ENCODE measurements at regions not wholly inside any gene's neighbourhood (a gene's known extent, or its start where the extent isn't known, plus 50 kb on each side); places are given as distances from the start of the nearest gene placed in this dataset.

DNA sequence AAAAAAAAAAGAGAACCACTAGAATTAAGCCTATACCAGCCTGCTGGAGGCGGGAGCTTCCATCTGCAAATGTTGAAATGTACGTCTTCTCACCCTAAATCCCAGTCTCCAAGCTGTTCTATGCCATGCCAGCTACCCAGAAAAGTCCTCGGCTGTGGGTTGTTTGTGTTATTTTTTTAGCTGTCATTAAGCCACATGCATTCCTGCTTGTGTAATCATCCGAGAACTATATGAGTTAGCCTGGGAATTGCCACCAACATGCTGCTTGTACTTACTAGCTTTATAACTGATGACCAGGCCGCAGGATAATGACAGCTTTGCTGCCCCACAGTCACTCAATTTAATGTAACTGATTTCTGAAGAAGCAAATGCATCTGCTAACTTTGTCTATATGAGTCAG is 313.9 kb upstream of the SALL1 start:
- Histone ChIP-seq H3K4me1 (ENCODE audit: control insufficient read depth in 5 of 5, insufficient read depth in 5 of 5, low read length in 5 of 5) (no peaks in the 10 kb centered on the region), H3K4me3 (ENCODE audit: low read depth in 1 of 5, low read length in 5 of 5) (no peak overlapping the region), H3K36me3 (ENCODE audit: control insufficient read depth in 5 of 5, insufficient read depth in 5 of 5, low read length in 5 of 5) (no peaks in the 10 kb centered on the region), H3K27me3 (ENCODE audit: control insufficient read depth in 5 of 5, insufficient read depth in 4 of 5, low read length in 5 of 5) (peaks cover 0 to 2% (median 0%) of the 10 kb centered on the region in 5 donors), H3K27ac (ENCODE audit: low read depth, low read length) (no peak overlapping the region), H3K9ac (ENCODE audit: low read length in 5 of 5) (no peak overlapping the region), H3K9me3 (ENCODE audit: control insufficient read depth in 5 of 5, low read length in 5 of 5) (no peaks in the 10 kb centered on the region)

GRCh38 chr16:51461255-51461654 is 310.2 kb upstream of the SALL1 start:
- no peaks in the 10 kb centered on the region for H3K4me1 ChIP-seq (ENCODE audit: control insufficient read depth in 5 of 5, insufficient read depth in 5 of 5, low read length in 5 of 5)
- no peaks in the 10 kb centered on the region for H3K9me3 ChIP-seq (ENCODE audit: control insufficient read depth in 5 of 5, low read length in 5 of 5)
- no peak overlapping the region for H3K27ac ChIP-seq (ENCODE audit: low read depth, low read length)
- no peak overlapping the region for H3K4me3 ChIP-seq (ENCODE audit: low read depth in 1 of 5, low read length in 5 of 5)
- H3K27me3 ChIP-seq (ENCODE audit: control insufficient read depth in 5 of 5, insufficient read depth in 4 of 5, low read length in 5 of 5) = peaks cover 0 to 2% (median 0%) of the 10 kb centered on the region in 5 donors
- no peaks in the 10 kb centered on the region for H3K36me3 ChIP-seq (ENCODE audit: control insufficient read depth in 5 of 5, insufficient read depth in 5 of 5, low read length in 5 of 5)
- H3K9ac ChIP-seq (ENCODE audit: low read length in 5 of 5) = no peak overlapping the region

GRCh38 chr16:51458356-51459140 is 307.5 kb upstream of the SALL1 start:
- no peak overlapping the region for H3K9ac ChIP-seq (ENCODE audit: low read length in 5 of 5)
- no peak overlapping the region for H3K27ac ChIP-seq (ENCODE audit: low read depth, low read length)
- peaks cover 0 to 2% (median 0%) of the 10 kb centered on the region in 5 donors for H3K27me3 ChIP-seq (ENCODE audit: control insufficient read depth in 5 of 5, insufficient read depth in 4 of 5, low read length in 5 of 5)
- H3K4me1 ChIP-seq (ENCODE audit: control insufficient read depth in 5 of 5, insufficient read depth in 5 of 5, low read length in 5 of 5) = no peaks in the 10 kb centered on the region
- H3K36me3 ChIP-seq (ENCODE audit: control insufficient read depth in 5 of 5, insufficient read depth in 5 of 5, low read length in 5 of 5) = no peaks in the 10 kb centered on the region
- no peaks in the 10 kb centered on the region for H3K9me3 ChIP-seq (ENCODE audit: control insufficient read depth in 5 of 5, low read length in 5 of 5)
- no peak overlapping the region for H3K4me3 ChIP-seq (ENCODE audit: low read depth in 1 of 5, low read length in 5 of 5)

GRCh38 chr16:51457775-51458174 is 306.7 kb upstream of the SALL1 start:
- H3K27ac ChIP-seq (ENCODE audit: low read depth, low read length) = no peak overlapping the region
- H3K4me1 ChIP-seq (ENCODE audit: control insufficient read depth in 5 of 5, insufficient read depth in 5 of 5, low read length in 5 of 5) = no peaks in the 10 kb centered on the region
- no peaks in the 10 kb centered on the region for H3K9me3 ChIP-seq (ENCODE audit: control insufficient read depth in 5 of 5, low read length in 5 of 5)
- H3K4me3 ChIP-seq (ENCODE audit: low read depth in 1 of 5, low read length in 5 of 5) = no peak overlapping the region
- H3K9ac ChIP-seq (ENCODE audit: low read length in 5 of 5) = no peak overlapping the region
- H3K36me3 ChIP-seq (ENCODE audit: control insufficient read depth in 5 of 5, insufficient read depth in 5 of 5, low read length in 5 of 5) = no peaks in the 10 kb centered on the region
- peaks cover 0 to 2% (median 0%) of the 10 kb centered on the region in 5 donors for H3K27me3 ChIP-seq (ENCODE audit: control insufficient read depth in 5 of 5, insufficient read depth in 4 of 5, low read length in 5 of 5)

- Histone ChIP-seq H3K27ac (ENCODE audit: low read depth, low read length) (no peak overlapping the region), H3K4me3 (ENCODE audit: low read depth in 1 of 5, low read length in 5 of 5) (no peak overlapping the region), H3K27me3 (ENCODE audit: control insufficient read depth in 5 of 5, insufficient read depth in 4 of 5, low read length in 5 of 5) (peaks cover 0 to 2% (median 0%) of the 10 kb centered on the region in 5 donors), H3K9ac (ENCODE audit: low read length in 5 of 5) (no peak overlapping the region), H3K9me3 (ENCODE audit: control insufficient read depth in 5 of 5, low read length in 5 of 5) (peaks cover 0 to 2% (median 0%) of the 10 kb centered on the region in 5 donors), H3K36me3 (ENCODE audit: control insufficient read depth in 5 of 5, insufficient read depth in 5 of 5, low read length in 5 of 5) (no peaks in the 10 kb centered on the region), H3K4me1 (ENCODE audit: control insufficient read depth in 5 of 5, insufficient read depth in 5 of 5, low read length in 5 of 5) (no peaks in the 10 kb centered on the region)
Measured at GRCh38 chr16:51455398-51455797, 304.3 kb upstream of the SALL1 start.

DNA sequence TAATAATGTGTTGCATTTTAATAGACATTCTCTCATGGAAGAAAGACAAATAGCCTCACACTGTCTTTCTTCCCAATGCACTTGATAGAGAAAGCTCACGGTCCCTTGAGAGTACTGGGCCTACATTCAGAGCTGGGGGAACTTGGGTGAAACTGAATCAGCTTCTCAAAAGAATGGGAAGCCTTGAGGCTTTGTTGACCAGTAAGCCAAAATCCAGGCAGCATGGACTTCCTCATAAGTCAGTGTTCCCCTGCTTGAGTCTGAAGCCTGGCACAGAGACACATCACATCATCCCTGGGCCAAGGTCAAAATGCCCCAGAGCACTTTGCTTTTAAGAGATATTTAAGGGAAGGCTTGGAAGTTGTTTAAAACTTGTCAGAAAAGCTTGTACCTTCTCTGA is 302.2 kb upstream of the SALL1 start:
- Histone ChIP-seq H3K36me3 (ENCODE audit: control insufficient read depth in 5 of 5, insufficient read depth in 5 of 5, low read length in 5 of 5) (no peaks in the 10 kb centered on the region), H3K9me3 (ENCODE audit: control insufficient read depth in 5 of 5, low read length in 5 of 5) (peaks cover 0 to 2% (median 0%) of the 10 kb centered on the region in 5 donors), H3K27me3 (ENCODE audit: control insufficient read depth in 5 of 5, insufficient read depth in 4 of 5, low read length in 5 of 5) (no peaks in the 10 kb centered on the region), H3K4me1 (ENCODE audit: control insufficient read depth in 5 of 5, insufficient read depth in 5 of 5, low read length in 5 of 5) (no peaks in the 10 kb centered on the region), H3K27ac (ENCODE audit: low read depth, low read length) (no peak overlapping the region), H3K9ac (ENCODE audit: low read length in 5 of 5) (no peak overlapping the region), H3K4me3 (ENCODE audit: low read depth in 1 of 5, low read length in 5 of 5) (no peak overlapping the region)

GRCh38 chr16:51450909-51451308 is 299.8 kb upstream of the SALL1 start:
- Histone ChIP-seq H3K4me1 (ENCODE audit: control insufficient read depth in 5 of 5, insufficient read depth in 5 of 5, low read length in 5 of 5) (no peaks in the 10 kb centered on the region), H3K4me3 (ENCODE audit: low read depth in 1 of 5, low read length in 5 of 5) (no peak overlapping the region), H3K27me3 (ENCODE audit: control insufficient read depth in 5 of 5, insufficient read depth in 4 of 5, low read length in 5 of 5) (no peaks in the 10 kb centered on the region), H3K36me3 (ENCODE audit: control insufficient read depth in 5 of 5, insufficient read depth in 5 of 5, low read length in 5 of 5) (no peaks in the 10 kb centered on the region), H3K9ac (ENCODE audit: low read length in 5 of 5) (no peak overlapping the region), H3K27ac (ENCODE audit: low read depth, low read length) (no peak overlapping the region), H3K9me3 (ENCODE audit: control insufficient read depth in 5 of 5, low read length in 5 of 5) (peaks cover 0 to 2% (median 0%) of the 10 kb centered on the region in 5 donors)

- H3K4me1 ChIP-seq (ENCODE audit: control insufficient read depth in 5 of 5, insufficient read depth in 5 of 5, low read length in 5 of 5) = no peaks in the 10 kb centered on the region
- H3K9ac ChIP-seq (ENCODE audit: low read length in 5 of 5) = no peak overlapping the region
- no peak overlapping the region for H3K27ac ChIP-seq (ENCODE audit: low read depth, low read length)
- H3K4me3 ChIP-seq (ENCODE audit: low read depth in 1 of 5, low read length in 5 of 5) = no peak overlapping the region
- H3K36me3 ChIP-seq (ENCODE audit: control insufficient read depth in 5 of 5, insufficient read depth in 5 of 5, low read length in 5 of 5) = no peaks in the 10 kb centered on the region
- no peaks in the 10 kb centered on the region for H3K27me3 ChIP-seq (ENCODE audit: control insufficient read depth in 5 of 5, insufficient read depth in 4 of 5, low read length in 5 of 5)
- H3K9me3 ChIP-seq (ENCODE audit: control insufficient read depth in 5 of 5, low read length in 5 of 5) = peaks cover 0 to 2% (median 0%) of the 10 kb centered on the region in 5 donors
Measured at GRCh38 chr16:51450376-51450775, 299.3 kb upstream of the SALL1 start.

- Histone ChIP-seq H3K4me1 (ENCODE audit: control insufficient read depth in 5 of 5, insufficient read depth in 5 of 5, low read length in 5 of 5) (no peaks in the 10 kb centered on the region), H3K9me3 (ENCODE audit: control insufficient read depth in 5 of 5, low read length in 5 of 5) (peaks cover 0 to 2% (median 0%) of the 10 kb centered on the region in 5 donors), H3K4me3 (ENCODE audit: low read depth in 1 of 5, low read length in 5 of 5) (no peak overlapping the region), H3K27ac (ENCODE audit: low read depth, low read length) (no peak overlapping the region), H3K27me3 (ENCODE audit: control insufficient read depth in 5 of 5, insufficient read depth in 4 of 5, low read length in 5 of 5) (no peaks in the 10 kb centered on the region), H3K9ac (ENCODE audit: low read length in 5 of 5) (no peak overlapping the region), H3K36me3 (ENCODE audit: control insufficient read depth in 5 of 5, insufficient read depth in 5 of 5, low read length in 5 of 5) (no peaks in the 10 kb centered on the region)
Measured at GRCh38 chr16:51449441-51449840, 298.4 kb upstream of the SALL1 start.

- H3K27ac ChIP-seq (ENCODE audit: low read depth, low read length) = no peak overlapping the region
- H3K27me3 ChIP-seq (ENCODE audit: control insufficient read depth in 5 of 5, insufficient read depth in 4 of 5, low read length in 5 of 5) = peaks cover 7 to 9% (median 7%) of the 10 kb centered on the region in 5 donors
- no peak overlapping the region for H3K4me3 ChIP-seq (ENCODE audit: low read depth in 1 of 5, low read length in 5 of 5)
- H3K36me3 ChIP-seq (ENCODE audit: control insufficient read depth in 5 of 5, insufficient read depth in 5 of 5, low read length in 5 of 5) = no peaks in the 10 kb centered on the region
- no peaks in the 10 kb centered on the region for H3K9me3 ChIP-seq (ENCODE audit: control insufficient read depth in 5 of 5, low read length in 5 of 5)
- no peak overlapping the region for H3K9ac ChIP-seq (ENCODE audit: low read length in 5 of 5)
- H3K4me1 ChIP-seq (ENCODE audit: control insufficient read depth in 5 of 5, insufficient read depth in 5 of 5, low read length in 5 of 5) = no peaks in the 10 kb centered on the region
Measured at GRCh38 chr16:51445250-51445649, 294.2 kb upstream of the SALL1 start.

All from subcutaneous abdominal adipose tissue (tissue), 5 donors.